Prostate gland (tissue), 2 donors: ENCODE measurements at regions not wholly inside any gene's neighbourhood (a gene's known extent, or its start where the extent isn't known, plus 50 kb on each side); places are given as distances from the start of the nearest gene placed in this dataset.

Experiments used
- POLR2A ChIP-seq: fragments of 450-650 bp; IDR thresholded peaks from one replicate; pipeline ENCODE4 v1.6.1; 2016; ENCODE audit warnings: antibody characterized with exemption, mild to moderate bottlenecking
- POLR2AphosphoS5 ChIP-seq: sonication (generic); formaldehyde crosslinking; IDR thresholded peaks from one replicate; pipeline ENCODE4 v1.6.1; 2017; ENCODE audit warnings: antibody characterized with exemption
- TF ChIP-seq, protein P1 (sequence below), 4 experiments: fragments of 200-600 bp in 2 of 4; fragments of 450-650 bp in 2 of 4; sonication (generic) in 2 of 4; IDR thresholded peaks; 1 replicate in 3 of 4; 2 replicates in 1 of 4; pipeline ENCODE4 v1.5.1; 2016 to 2019; ENCODE audit warnings: antibody characterized with exemption in 4 of 4, mild to moderate bottlenecking in 2 of 4, moderate library complexity in 2 of 4

DNA sequence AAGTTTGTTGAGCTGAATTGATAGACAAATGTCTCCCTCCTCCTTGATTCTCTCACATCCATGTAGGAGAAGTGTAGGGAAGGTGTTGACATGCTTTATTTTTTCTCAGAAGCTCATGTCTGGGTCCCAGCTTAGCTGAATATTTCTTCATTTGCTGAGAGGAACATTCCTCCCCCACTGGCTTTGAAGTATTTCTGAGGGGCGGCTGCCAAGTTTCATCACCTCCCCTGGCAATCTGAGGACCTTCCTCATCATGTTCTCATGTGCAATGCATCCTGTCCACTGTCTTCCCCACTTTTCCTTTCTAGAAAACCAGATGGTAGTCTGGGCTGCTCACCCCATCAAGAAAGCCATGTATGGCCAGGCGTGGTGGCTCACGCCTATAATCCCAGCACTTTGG, 168.9 kb upstream of the RGMA start:
- TF ChIP-seq, protein P1, sequence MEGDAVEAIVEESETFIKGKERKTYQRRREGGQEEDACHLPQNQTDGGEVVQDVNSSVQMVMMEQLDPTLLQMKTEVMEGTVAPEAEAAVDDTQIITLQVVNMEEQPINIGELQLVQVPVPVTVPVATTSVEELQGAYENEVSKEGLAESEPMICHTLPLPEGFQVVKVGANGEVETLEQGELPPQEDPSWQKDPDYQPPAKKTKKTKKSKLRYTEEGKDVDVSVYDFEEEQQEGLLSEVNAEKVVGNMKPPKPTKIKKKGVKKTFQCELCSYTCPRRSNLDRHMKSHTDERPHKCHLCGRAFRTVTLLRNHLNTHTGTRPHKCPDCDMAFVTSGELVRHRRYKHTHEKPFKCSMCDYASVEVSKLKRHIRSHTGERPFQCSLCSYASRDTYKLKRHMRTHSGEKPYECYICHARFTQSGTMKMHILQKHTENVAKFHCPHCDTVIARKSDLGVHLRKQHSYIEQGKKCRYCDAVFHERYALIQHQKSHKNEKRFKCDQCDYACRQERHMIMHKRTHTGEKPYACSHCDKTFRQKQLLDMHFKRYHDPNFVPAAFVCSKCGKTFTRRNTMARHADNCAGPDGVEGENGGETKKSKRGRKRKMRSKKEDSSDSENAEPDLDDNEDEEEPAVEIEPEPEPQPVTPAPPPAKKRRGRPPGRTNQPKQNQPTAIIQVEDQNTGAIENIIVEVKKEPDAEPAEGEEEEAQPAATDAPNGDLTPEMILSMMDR (IDR thresholded peaks at IDR 0.05), result no peak
- TF ChIP-seq POLR2A, result no peak
- TF ChIP-seq POLR2AphosphoS5, result no peak
